ENCODE measurements at regions not wholly inside any gene's neighbourhood (a gene's known extent, or its start where the extent isn't known, plus 50 kb on each side); places are given as distances from the start of the nearest gene placed in this dataset.

- Histone ChIP-seq H3K9me3 (no peaks in the 10 kb centered on the region), H3K27me3 (replicated peaks; ENCODE audit: control insufficient read depth, insufficient read depth, low read length) (no peaks in the 10 kb centered on the region), H3K36me3 (ENCODE audit: control insufficient read depth, insufficient read depth, low read length) (no peaks in the 10 kb centered on the region), H3K4me3 (ENCODE audit: low read depth, low read length) (no peak overlapping the region), H3K4me1 (no peaks in the 10 kb centered on the region)
- H3K36me3 Mint-ChIP-seq (ENCODE audit: insufficient read depth, unreplicated experiment): no peaks in the 10 kb centered on the region
- intact Hi-C loops (cut with micrococcal nuclease; ENCODE audit: unreplicated experiment): no loop called here
- ChIA-PET CTCF (no interaction called here), POLR2A (no interaction called here)
- DNase-seq: no peak
- no peak for TF ChIP-seq CTCF (IDR thresholded peaks at IDR 0.05; ENCODE audit: insufficient read depth in 1 of 2, low read depth in 1 of 2, low read length in 1 of 2, severe bottlenecking in 1 of 2, unreplicated experiment in 1 of 2)
- H3K4me1 Mint-ChIP-seq (ENCODE audit: low read depth, unreplicated experiment): no peaks in the 10 kb centered on the region
- no TSS peak for BruUV-seq (replicated peaks)
- H3K27ac Mint-ChIP-seq (ENCODE audit: unreplicated experiment): no peak overlapping the region
- no peak overlapping the region for H3K4me3 Mint-ChIP-seq (ENCODE audit: unreplicated experiment)
- no peaks in the 10 kb centered on the region for H3K9me3 Mint-ChIP-seq (ENCODE audit: unreplicated experiment)
- H3K27me3 Mint-ChIP-seq (ENCODE audit: insufficient read depth, unreplicated experiment): no peaks in the 10 kb centered on the region
Measured at GRCh38 chr4:130154901-130155300, 1058.9 kb downstream of the C4orf33 start.

GRCh38 chr4:130163701-130164100, 1067.7 kb downstream of the C4orf33 start:
- H3K36me3 Mint-ChIP-seq (ENCODE audit: insufficient read depth, unreplicated experiment): no peaks in the 10 kb centered on the region

GRCh38 chr4:130165381-130165780, 1069.4 kb downstream of the C4orf33 start:
- no TSS peak for BruUV-seq (replicated peaks)
- no peaks in the 10 kb centered on the region for H3K27me3 ChIP-seq (replicated peaks; ENCODE audit: control insufficient read depth, insufficient read depth, low read length)
- H3K36me3 ChIP-seq (ENCODE audit: control insufficient read depth, insufficient read depth, low read length): no peaks in the 10 kb centered on the region
- no peaks in the 10 kb centered on the region for H3K36me3 Mint-ChIP-seq (ENCODE audit: insufficient read depth, unreplicated experiment)
- no peaks in the 10 kb centered on the region for H3K4me1 Mint-ChIP-seq (ENCODE audit: low read depth, unreplicated experiment)
- H3K27ac Mint-ChIP-seq (ENCODE audit: unreplicated experiment): no peak overlapping the region
- no peak overlapping the region for H3K4me3 ChIP-seq (ENCODE audit: low read depth, low read length)
- H3K9me3 Mint-ChIP-seq (ENCODE audit: unreplicated experiment): no peaks in the 10 kb centered on the region
- no peak for DNase-seq
- no peaks in the 10 kb centered on the region for H3K27me3 Mint-ChIP-seq (ENCODE audit: insufficient read depth, unreplicated experiment)
- H3K4me3 Mint-ChIP-seq (ENCODE audit: unreplicated experiment): no peak overlapping the region
- H3K9me3 ChIP-seq: no peaks in the 10 kb centered on the region
- TF ChIP-seq CTCF (IDR thresholded peaks at IDR 0.05; ENCODE audit: insufficient read depth in 1 of 2, low read depth in 1 of 2, low read length in 1 of 2, severe bottlenecking in 1 of 2, unreplicated experiment in 1 of 2): no peak
- ChIA-PET CTCF (no interaction called here), POLR2A (no interaction called here)
- intact Hi-C loops (cut with micrococcal nuclease; ENCODE audit: unreplicated experiment): no loop called here
- no peaks in the 10 kb centered on the region for H3K4me1 ChIP-seq

More at GRCh38 chr4:130163701-130164100, 1067.7 kb downstream of the C4orf33 start:
- H3K4me3 Mint-ChIP-seq (ENCODE audit: unreplicated experiment): no peak overlapping the region
- no peaks in the 10 kb centered on the region for H3K4me1 Mint-ChIP-seq (ENCODE audit: low read depth, unreplicated experiment)
- CTCF ChIA-PET: no interaction called here
- DNase-seq: no peak
- no peaks in the 10 kb centered on the region for H3K27me3 ChIP-seq (replicated peaks; ENCODE audit: control insufficient read depth, insufficient read depth, low read length)
- no TSS peak for BruUV-seq (replicated peaks)
- H3K27ac Mint-ChIP-seq (ENCODE audit: unreplicated experiment): no peak overlapping the region
- no peaks in the 10 kb centered on the region for H3K4me1 ChIP-seq
- POLR2A ChIA-PET: no interaction called here
- no peaks in the 10 kb centered on the region for H3K36me3 ChIP-seq (ENCODE audit: control insufficient read depth, insufficient read depth, low read length)
- no peaks in the 10 kb centered on the region for H3K9me3 ChIP-seq
- no peak for TF ChIP-seq CTCF (IDR thresholded peaks at IDR 0.05; ENCODE audit: insufficient read depth in 1 of 2, low read depth in 1 of 2, low read length in 1 of 2, severe bottlenecking in 1 of 2, unreplicated experiment in 1 of 2)
- no peak overlapping the region for H3K4me3 ChIP-seq (ENCODE audit: low read depth, low read length)
- no peaks in the 10 kb centered on the region for H3K27me3 Mint-ChIP-seq (ENCODE audit: insufficient read depth, unreplicated experiment)
- no peaks in the 10 kb centered on the region for H3K9me3 Mint-ChIP-seq (ENCODE audit: unreplicated experiment)
- intact Hi-C loops (cut with micrococcal nuclease; ENCODE audit: unreplicated experiment): no loop called here

Measured in Caco-2 (cell line).